Activated CD4-positive, alpha-beta T cell treated with anti-CD3 and anti-CD28 coated beads, Interleukin-2, Interleukin-6, amounts not matched to agents 100 ng/mL and 50 ng/mL, durations not matched to agents 16 hours and 8 hours (primary cell): ENCODE measurements at regions not wholly inside any gene's neighbourhood (a gene's known extent, or its start where the extent isn't known, plus 50 kb on each side); places are given as distances from the start of the nearest gene placed in this dataset.
"Not testable (repeated sequence)": the region's sequence is repeated elsewhere in the genome, so short reads cannot be mapped to it uniquely, and the experiment has no call there.

Experiments
- DNase-seq: peaks from one replicate; pipeline ENCODE4 v3.0.0-alpha.2; 2020

DNA sequence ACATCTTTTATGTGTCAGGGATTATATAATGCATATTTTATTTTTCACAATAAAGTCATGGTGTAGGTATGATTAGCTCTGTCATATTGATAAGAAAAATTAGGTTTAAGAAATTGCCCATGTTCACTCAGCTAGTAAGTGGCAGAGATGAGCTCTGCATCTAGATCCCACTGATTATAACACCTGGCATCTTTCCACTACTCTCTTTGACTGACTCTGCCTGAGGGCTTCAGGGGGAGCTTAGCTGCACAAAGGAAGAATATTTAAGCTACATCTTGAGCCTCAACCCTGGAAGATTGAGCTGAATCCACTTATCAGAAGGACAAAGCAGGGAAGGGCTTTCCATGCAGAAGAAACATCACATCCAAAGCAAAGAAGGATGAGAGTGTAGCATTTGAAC lies 190.4 kb downstream of the MIS18A start:
- no peak for DNase-seq

DNA sequence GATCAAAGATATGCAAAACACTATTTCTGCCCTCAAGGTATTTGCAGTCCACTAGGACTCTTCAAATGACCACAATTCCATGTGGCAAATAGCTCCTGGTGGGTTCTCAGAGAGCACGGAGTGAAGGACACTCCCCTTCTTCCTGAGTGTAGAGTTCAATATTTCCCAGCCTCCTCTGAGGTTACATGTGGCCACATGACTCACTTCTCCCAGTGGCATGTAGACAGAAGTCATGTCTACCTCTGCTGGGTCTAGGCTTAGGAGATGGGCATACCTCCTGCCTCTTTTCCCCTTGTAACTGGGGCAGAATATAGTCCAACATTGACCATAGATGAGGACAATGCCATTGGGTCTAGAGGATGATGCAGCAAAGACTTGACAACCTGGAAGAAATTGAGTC lies 191.4 kb downstream of the MIS18A start:
- DNase-seq = no peak

DNA sequence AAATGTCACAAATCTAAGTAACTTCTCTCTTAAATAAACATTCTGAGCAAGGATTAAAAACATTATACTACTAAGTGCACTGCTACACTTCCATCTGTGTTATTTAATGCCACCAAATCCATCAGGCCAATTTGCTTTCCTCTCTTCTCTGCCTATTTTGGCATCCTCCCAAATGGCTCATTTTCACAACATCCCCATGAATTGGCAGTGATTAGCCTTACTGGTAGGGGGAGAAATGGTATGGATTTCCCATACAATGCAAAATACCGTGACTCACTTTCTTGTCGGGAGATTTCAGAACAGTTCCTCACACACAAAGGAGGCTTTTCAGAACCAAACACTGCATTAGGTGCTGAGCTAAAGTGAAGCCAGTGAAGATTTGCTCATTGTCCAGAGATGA lies 195.7 kb downstream of the MIS18A start:
- no peak for DNase-seq

DNA sequence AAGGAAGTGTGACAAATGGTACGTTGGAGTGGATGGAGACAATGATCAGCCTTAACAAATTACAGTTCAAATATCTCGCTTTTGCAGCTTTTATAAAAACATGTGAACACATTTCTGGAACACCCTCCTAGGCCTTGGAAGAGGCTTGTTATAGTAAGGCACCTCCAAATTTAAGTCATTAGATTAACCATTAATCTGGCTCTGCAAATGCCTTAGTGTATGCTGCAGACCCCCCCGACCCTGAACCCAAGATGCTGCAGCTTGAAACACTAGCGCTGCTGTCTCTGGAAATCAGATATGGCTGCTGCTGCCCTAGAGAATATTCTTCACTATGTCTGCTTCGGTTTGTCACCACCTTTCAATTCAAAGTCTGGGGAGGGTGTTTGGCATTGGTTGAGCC lies 196.4 kb downstream of the MIS18A start:
- no peak for DNase-seq

DNA sequence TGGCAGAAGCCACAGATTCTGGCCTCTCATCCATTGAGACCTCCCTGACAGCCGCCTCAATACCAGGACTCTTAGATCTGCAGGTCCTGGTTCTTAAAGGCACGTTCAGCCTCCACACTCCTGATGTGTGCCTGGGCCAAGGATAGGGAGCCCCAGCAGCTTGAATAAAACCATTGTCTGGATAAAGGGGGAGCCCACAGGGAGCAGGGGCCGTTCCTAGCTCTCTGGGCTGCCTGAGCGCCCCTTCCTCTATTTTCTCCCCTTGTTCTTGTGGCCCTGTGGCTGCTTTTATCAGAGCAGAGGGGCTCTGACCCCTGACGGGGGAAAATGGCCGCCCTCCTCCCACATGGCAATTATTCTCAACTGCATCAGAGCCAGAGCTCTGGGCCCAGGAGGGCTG lies 200.8 kb downstream of the HUNK start:
- DNase-seq = no peak

DNA sequence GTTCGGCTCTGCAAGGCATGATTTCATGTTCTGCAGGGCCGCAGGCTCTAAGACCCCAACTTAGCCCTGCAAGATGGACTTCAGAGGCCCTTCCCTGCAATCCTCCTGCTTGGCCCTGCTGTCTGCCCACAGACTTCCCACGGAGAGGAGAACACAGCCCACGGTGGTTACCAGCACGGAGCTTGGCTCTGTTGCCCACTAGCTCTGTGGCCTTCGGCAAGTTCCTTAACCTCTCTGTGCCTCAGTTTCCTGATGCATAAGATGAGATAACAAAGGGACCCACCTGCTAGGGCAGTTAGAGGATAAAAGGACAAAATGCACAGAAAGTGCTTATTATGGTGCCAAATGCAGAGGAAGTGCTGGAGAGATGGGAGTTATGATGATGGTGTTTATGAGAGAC lies 200.4 kb downstream of the HUNK start:
- DNase-seq = no peak

DNA sequence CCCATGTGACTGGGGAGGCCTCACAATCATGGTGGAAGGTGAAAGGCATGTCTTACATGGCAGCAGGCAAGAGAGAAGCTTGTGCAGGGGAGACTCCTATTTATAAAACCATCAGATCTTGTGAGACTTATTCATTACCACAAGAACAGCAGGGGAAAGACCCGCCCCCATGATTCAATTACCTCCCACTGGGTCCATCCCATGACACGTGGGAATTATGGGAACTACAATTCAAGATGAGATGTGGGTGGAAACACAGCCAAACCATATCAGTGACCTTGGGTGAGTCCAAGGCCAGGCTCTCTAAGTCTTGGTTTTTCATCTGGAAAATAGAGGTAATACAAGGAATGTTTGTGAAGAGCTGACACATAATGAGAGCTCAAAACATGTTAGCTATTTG lies 198.8 kb downstream of the HUNK start:
- not testable (repeated sequence) for DNase-seq

DNA sequence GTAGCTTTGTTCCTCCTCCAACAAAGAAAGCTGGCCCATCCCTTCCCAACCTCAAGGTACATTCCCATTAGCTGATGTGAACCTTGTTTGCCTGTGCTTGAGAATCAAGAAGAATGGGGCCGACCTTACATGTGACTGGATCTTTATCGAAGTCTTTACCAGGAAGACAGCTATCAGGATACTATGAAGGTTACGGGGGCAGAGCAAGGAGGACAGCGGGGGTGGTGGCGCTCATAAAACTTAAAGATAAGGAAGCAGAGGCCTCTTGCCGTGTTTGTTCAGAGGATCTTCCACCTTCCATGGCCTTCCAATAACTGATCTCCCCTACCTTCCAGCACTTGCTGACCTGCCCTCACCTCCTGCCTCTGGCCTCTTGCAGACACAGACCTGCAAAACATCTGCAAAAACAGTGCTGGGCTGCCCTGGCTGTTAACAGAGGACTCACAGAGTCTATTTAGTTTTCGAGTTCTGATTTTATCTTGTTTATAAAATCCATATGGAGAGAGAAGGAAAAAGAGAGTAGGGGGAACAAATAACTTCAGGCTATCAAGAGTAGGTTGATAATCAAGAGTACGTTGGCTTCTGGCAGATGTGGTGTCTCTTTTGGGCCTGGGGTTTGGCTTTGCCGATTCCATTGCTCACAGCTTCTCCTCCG lies 198.0 kb downstream of the HUNK start:
- no peak for DNase-seq

DNA sequence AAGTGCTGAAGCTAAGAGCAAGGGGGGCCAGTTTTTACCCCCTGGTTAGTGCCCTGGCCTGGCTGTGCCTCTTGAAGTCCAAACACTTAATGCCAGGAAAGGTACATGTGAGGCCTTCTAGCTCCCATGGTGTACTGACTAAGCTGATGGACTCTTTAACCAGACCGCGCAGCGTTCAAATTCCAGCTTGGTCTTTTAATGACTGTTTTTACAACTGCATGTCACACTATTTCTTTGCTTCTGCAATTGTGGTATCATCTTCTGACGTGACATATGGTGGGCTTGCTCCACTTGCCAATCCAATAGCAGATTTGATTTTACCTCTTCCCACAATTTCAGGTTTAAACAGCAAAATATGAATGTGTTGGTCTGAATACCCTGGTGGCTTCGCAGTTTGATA lies 197.3 kb downstream of the HUNK start:
- DNase-seq = no peak

DNA sequence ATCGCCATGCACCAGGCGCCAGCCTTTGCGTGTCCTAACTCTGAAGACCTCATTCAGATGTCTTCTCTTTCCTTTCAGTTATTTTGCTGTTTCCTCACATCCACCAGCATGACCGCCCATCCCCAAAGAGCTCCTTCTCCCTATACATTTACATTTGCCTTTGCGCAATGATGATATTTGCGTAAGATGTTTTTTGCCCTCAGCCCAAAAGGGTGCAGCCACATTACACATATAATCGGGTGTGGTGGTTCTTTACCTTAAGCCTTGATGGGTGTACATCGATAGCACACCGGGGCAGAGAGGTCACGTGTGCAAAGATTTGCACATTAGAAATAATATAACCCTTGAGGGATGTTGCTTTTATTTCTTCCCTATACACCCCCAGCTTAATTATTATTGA lies 192.8 kb downstream of the HUNK start:
- no peak for DNase-seq

DNA sequence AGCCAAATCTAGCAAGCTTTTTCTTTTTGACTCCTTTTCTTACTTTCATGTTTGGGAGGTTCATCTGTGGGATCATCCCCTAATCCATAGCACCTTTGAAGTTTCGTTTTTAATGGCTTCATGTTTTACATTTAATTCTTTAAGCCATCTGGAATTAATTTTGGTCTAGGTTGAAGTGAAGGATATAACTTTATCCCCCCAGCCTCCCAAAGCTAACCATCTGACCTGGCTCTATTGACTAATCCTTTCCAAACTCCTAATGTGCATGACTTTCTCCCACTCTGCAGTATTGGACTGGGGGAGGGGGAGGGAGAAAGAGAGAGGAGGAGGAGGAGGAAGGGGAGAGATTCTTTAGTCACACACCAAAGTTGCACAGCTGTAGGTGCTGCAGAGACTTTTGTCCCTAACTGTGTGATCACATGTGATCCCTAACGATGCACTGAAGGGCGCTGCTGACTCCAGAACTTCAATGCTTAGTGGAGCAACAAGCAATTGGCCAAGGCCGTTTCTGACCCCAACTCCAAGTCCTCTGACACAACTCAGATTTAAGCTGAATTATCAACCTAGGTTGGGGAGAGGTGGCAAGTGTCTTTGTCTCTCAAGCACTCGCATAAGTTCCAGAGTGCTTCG lies 191.6 kb downstream of the HUNK start:
- DNase-seq = no peak

DNA sequence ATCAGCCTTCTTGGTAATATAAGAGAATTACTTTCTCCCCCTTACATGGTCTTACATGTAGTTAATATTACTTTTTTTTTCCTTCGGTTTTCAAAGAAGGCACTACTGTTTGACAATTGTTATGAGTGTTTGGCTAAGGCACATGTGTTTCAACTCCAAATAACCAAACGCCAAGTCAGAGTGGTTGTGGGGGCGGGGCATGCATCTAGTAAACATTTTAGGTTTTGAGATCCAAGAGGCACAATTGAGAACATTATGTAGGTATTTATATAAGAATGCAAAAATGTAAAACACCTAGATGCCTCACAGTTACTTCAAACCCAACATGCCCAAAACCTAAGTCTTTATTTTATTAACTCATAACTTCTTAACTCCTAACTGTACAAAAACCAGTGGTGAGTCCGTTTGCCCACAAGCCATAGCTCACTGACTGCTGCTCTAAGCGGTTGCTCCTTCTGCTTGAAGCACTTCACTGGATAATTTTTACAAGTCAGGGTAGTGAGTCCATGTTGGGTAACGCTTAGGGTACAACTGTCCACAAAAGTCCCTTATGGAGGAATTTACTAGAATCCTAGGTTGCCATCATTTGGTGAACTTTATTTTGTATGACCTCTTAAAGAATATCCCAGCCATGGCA lies 189.9 kb downstream of the HUNK start:
- no peak for DNase-seq

DNA sequence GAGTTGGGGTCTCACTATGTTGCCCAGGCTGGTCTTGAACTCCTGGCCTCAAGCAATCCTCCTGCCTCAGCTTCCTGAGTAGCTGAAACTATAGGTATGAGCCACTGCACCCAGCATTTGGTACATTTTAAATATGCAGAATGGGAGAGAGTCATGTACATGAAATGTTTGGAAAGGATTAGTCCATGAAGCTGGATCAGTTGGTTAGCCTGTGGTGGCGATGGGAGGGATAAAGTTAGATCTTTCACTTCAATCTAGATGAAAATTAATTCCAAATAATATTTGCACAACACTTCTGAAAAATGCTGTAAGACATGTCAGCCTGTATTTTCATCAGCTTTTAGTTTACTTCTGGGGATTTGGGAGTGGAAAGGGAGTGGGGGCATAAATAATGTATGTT lies 188.9 kb downstream of the HUNK start:
- DNase-seq = no peak

DNA sequence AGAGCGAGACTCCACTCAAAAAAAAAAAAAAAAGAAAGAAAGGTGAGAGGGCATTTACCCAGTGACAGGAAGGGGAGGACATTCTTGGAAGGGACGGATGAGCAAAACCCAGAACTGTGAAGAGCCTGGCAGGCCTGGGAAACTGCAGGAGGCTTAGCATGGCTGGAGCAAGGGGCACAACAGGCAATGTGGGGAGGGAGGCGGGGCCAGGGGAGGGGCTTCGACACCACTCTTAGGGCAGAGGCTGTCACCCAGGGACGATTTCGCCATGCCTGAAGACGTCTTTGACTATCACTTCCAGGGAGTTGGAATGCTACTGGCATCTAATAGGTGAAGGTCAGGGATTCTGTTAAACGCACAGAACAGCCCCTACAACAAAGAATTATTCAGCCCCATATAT lies 184.0 kb downstream of the HUNK start:
- no peak for DNase-seq

DNA sequence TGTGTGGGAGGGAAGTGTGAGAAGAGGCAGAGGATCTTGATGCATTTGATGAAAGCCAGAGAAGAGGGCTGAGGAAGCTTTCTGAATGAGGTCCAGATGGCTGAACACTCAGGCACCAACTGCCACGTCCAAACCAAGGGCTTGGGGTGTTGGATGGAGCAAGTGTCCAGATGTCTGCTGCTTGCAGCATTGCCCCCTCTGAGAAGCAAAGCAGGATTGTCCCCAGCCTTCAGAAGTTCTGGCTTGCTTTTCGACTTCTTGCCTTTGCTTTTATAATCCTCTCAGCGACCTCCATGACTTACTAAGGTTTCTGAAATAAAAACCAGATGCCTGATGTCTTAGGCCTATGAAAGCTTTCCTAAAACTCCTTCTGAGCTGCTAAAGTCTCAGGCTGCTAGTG lies 182.5 kb downstream of the HUNK start:
- no peak for DNase-seq
